Neural progenitor cell (in vitro differentiated cells): ENCODE measurements at regions not wholly inside any gene's neighbourhood (a gene's known extent, or its start where the extent isn't known, plus 50 kb on each side); places are given as distances from the start of the nearest gene placed in this dataset.

Experiments used
- DNase-seq: peaks from one replicate; pipeline ENCODE4 v3.0.0-alpha.2; 2016; ENCODE audit warnings: low spot score
- H2AFZ ChIP-seq: fragments of 200-600 bp; sonication (generic); replicated peaks from 2 replicates; pipeline ENCODE4 v1.6.1; 2016; ENCODE audit warnings: antibody characterized with exemption
- H3F3A ChIP-seq: fragments of 200-600 bp; sonication (generic); 2 replicates; pipeline ENCODE4 v1.6.1; 2016; ENCODE audit warnings: antibody characterized with exemption, low read depth
- H3K27ac ChIP-seq: fragments of 200-600 bp; sonication (generic); 2 replicates; pipeline ENCODE4 v1.5.1; 2016; ENCODE audit warnings: mild to moderate bottlenecking
- H3K27me3 ChIP-seq: fragments of 200-600 bp; sonication (generic); 2 replicates; pipeline ENCODE4 v1.6.1; 2016; ENCODE audit warnings: mild to moderate bottlenecking, moderate library complexity
- H3K36me3 ChIP-seq: fragments of 200-600 bp; sonication (generic); 2 replicates; pipeline ENCODE4 v1.5.1; 2016
- H3K4me1 ChIP-seq: fragments of 200-600 bp; sonication (generic); 2 replicates; pipeline ENCODE4 v1.6.1; 2016; ENCODE audit warnings: mixed run types
- H3K4me2 ChIP-seq: fragments of 200-600 bp; sonication (generic); 2 replicates; pipeline ENCODE4 v1.6.1; 2016
- H3K4me3 ChIP-seq: fragments of 200-600 bp; sonication (generic); 2 replicates; pipeline ENCODE4 v1.5.1; 2016
- H3K79me2 ChIP-seq: fragments of 200-600 bp; sonication (generic); 2 replicates; pipeline ENCODE4 v1.6.1; 2016; ENCODE audit warnings: low read depth
- H3K9ac ChIP-seq: fragments of 200-600 bp; sonication (generic); 2 replicates; pipeline ENCODE4 v1.6.1; 2016
- H3K9me3 ChIP-seq: fragments of 200-600 bp; sonication (generic); 2 replicates; pipeline ENCODE4 v1.5.1; 2016; ENCODE audit warnings: low read depth
- H4K20me1 ChIP-seq: fragments of 200-600 bp; sonication (generic); 2 replicates; pipeline ENCODE4 v1.6.1; 2016; ENCODE audit warnings: low read depth
- H3K27ac Mint-ChIP-seq: 3 replicates; pipeline ENCODE4 v1.8.0; 2021; ENCODE audit warnings: mixed read lengths
- H3K27me3 Mint-ChIP-seq: 2 replicates; pipeline ENCODE4 v1.8.0; 2022; ENCODE audit warnings: low read depth, mild to moderate bottlenecking, inconsistent platforms, moderate library complexity, mixed read lengths; ENCODE audit not compliant: insufficient read depth
- H3K36me3 Mint-ChIP-seq: 3 replicates; pipeline ENCODE4 v1.8.0; 2021; ENCODE audit warnings: mixed read lengths
- H3K4me1 Mint-ChIP-seq: 3 replicates; pipeline ENCODE4 v1.8.0; 2021; ENCODE audit warnings: mixed read lengths
- H3K4me3 Mint-ChIP-seq: 3 replicates; pipeline ENCODE4 v1.8.0; 2021; ENCODE audit warnings: mild to moderate bottlenecking, moderate library complexity, mixed read lengths
- H3K9me3 Mint-ChIP-seq: 3 replicates; pipeline ENCODE4 v1.8.0; 2020; ENCODE audit warnings: mixed read lengths
- CTCF ChIP-seq: fragments of 200-600 bp; sonication (generic); IDR thresholded peaks from 2 replicates; pipeline ENCODE4 v1.5.1; 2017; ENCODE audit warnings: antibody characterized with exemption, mild to moderate bottlenecking
- EZH2 ChIP-seq: fragments of 200-600 bp; sonication (generic); IDR thresholded peaks from 2 replicates; pipeline ENCODE4 v1.6.1; 2017; ENCODE audit warnings: antibody characterized with exemption, mild to moderate bottlenecking, moderate library complexity
- EZH2phosphoT487 ChIP-seq: fragments of 200-600 bp; sonication (generic); IDR thresholded peaks from 2 replicates; pipeline ENCODE4 v1.6.1; 2017; ENCODE audit warnings: antibody characterized with exemption

- H3K4me2 ChIP-seq = peak overlapping the region; percentile 21
- H3K79me2 ChIP-seq = no peaks in the 10 kb centered on the region
- peak; percentile 63 for DNase-seq
- H3K36me3 ChIP-seq = no peaks in the 10 kb centered on the region
- H2AFZ ChIP-seq = peak overlapping the region; percentile 26
- no peaks in the 10 kb centered on the region for H4K20me1 ChIP-seq
- Mint-ChIP-seq H3K27ac (peak overlapping the region; percentile 97), H3K9me3 (no peaks in the 10 kb centered on the region), H3K36me3 (no peaks in the 10 kb centered on the region), H3K4me3 (peak overlapping the region; percentile 69), H3K4me1 (peaks cover 31% of the 10 kb centered on the region), H3K27me3 (peaks cover 2% of the 10 kb centered on the region)
- H3K9me3 ChIP-seq = no peaks in the 10 kb centered on the region
- H3K4me3 ChIP-seq = no peak overlapping the region
- TF ChIP-seq EZH2phosphoT487 (no peak), CTCF (no peak), EZH2 (no peak)
- peaks cover 10% of the 10 kb centered on the region for H3F3A ChIP-seq
- peaks cover 16% of the 10 kb centered on the region for H3K4me1 ChIP-seq
- H3K9ac ChIP-seq = no peak overlapping the region
- H3K27me3 ChIP-seq = no peaks in the 10 kb centered on the region
- H3K27ac ChIP-seq = no peak overlapping the region
These were observed 227.3 kb upstream of the DAPK1 start for GRCh38 chr9:87270221-87270847.

- TF ChIP-seq EZH2phosphoT487 = no peak
- no peak for TF ChIP-seq CTCF
- no peak for TF ChIP-seq EZH2
- H3K27ac ChIP-seq = no peak overlapping the region
- H3K9me3 Mint-ChIP-seq = no peaks in the 10 kb centered on the region
- no peaks in the 10 kb centered on the region for H3K36me3 Mint-ChIP-seq
- H3K9ac ChIP-seq = no peak overlapping the region
- no peaks in the 10 kb centered on the region for H3K79me2 ChIP-seq
- peak overlapping the region; percentile 69 for H3K4me3 Mint-ChIP-seq
- DNase-seq = no peak
- H3K4me3 ChIP-seq = no peak overlapping the region
- peak overlapping the region; percentile 97 for H3K27ac Mint-ChIP-seq
- peaks cover 3% of the 10 kb centered on the region for H3K27me3 Mint-ChIP-seq
- H4K20me1 ChIP-seq = no peaks in the 10 kb centered on the region
- no peak overlapping the region for H2AFZ ChIP-seq
- H3K9me3 ChIP-seq = no peaks in the 10 kb centered on the region
- H3K27me3 ChIP-seq = no peaks in the 10 kb centered on the region
- no peaks in the 10 kb centered on the region for H3K36me3 ChIP-seq
- peaks cover 31% of the 10 kb centered on the region for H3K4me1 Mint-ChIP-seq
- H3K4me1 ChIP-seq = peaks cover 16% of the 10 kb centered on the region
- peaks cover 10% of the 10 kb centered on the region for H3F3A ChIP-seq
- peak overlapping the region; percentile 21 for H3K4me2 ChIP-seq
These were observed 226.8 kb upstream of the DAPK1 start for GRCh38 chr9:87270848-87271234.

- no peaks in the 10 kb centered on the region for H3K79me2 ChIP-seq
- TF ChIP-seq EZH2phosphoT487 = no peak
- no peak for TF ChIP-seq EZH2
- TF ChIP-seq CTCF = no peak
- H3K27me3 ChIP-seq = no peaks in the 10 kb centered on the region
- no peak overlapping the region for H3K4me3 ChIP-seq
- no peak overlapping the region for H3K4me2 ChIP-seq
- no peaks in the 10 kb centered on the region for H3K36me3 ChIP-seq
- no peak overlapping the region for H3K4me3 Mint-ChIP-seq
- peaks cover 10% of the 10 kb centered on the region for H3F3A ChIP-seq
- H3K9me3 Mint-ChIP-seq = no peaks in the 10 kb centered on the region
- H3K36me3 Mint-ChIP-seq = no peaks in the 10 kb centered on the region
- H3K4me1 Mint-ChIP-seq = peaks cover 34% of the 10 kb centered on the region
- no peak overlapping the region for H3K27ac ChIP-seq
- no peaks in the 10 kb centered on the region for H3K9me3 ChIP-seq
- H2AFZ ChIP-seq = no peak overlapping the region
- no peak for DNase-seq
- H3K4me1 ChIP-seq = peaks cover 16% of the 10 kb centered on the region
- no peaks in the 10 kb centered on the region for H4K20me1 ChIP-seq
- no peak overlapping the region for H3K27ac Mint-ChIP-seq
- H3K27me3 Mint-ChIP-seq = peaks cover 6% of the 10 kb centered on the region
- H3K9ac ChIP-seq = no peak overlapping the region
These were observed 225.8 kb upstream of the DAPK1 start for GRCh38 chr9:87271696-87272477.
